VCaP (cell line): ENCODE measurements at regions not wholly inside any gene's neighbourhood (a gene's known extent, or its start where the extent isn't known, plus 50 kb on each side); places are given as distances from the start of the nearest gene placed in this dataset.

Experiments
- H3K27ac ChIP-seq: fragments of 450-650 bp; 2 replicates; pipeline ENCODE4 v1.5.1; 2017
- TF ChIP-seq, protein P1 (sequence below): fragments of 450-650 bp; conservative IDR thresholded peaks from 2 replicates; pipeline ENCODE4 v1.5.1; 2017; ENCODE audit warnings: mild to moderate bottlenecking, moderate library complexity

GRCh38 chr1:110785612-110786011 is 87.3 kb upstream of the CD53 start:
- TF ChIP-seq, protein P1, sequence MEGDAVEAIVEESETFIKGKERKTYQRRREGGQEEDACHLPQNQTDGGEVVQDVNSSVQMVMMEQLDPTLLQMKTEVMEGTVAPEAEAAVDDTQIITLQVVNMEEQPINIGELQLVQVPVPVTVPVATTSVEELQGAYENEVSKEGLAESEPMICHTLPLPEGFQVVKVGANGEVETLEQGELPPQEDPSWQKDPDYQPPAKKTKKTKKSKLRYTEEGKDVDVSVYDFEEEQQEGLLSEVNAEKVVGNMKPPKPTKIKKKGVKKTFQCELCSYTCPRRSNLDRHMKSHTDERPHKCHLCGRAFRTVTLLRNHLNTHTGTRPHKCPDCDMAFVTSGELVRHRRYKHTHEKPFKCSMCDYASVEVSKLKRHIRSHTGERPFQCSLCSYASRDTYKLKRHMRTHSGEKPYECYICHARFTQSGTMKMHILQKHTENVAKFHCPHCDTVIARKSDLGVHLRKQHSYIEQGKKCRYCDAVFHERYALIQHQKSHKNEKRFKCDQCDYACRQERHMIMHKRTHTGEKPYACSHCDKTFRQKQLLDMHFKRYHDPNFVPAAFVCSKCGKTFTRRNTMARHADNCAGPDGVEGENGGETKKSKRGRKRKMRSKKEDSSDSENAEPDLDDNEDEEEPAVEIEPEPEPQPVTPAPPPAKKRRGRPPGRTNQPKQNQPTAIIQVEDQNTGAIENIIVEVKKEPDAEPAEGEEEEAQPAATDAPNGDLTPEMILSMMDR: no peak
- H3K27ac ChIP-seq: no peak overlapping the region

GRCh38 chr1:110785055-110785454 is 87.9 kb upstream of the CD53 start:
- no peak overlapping the region for H3K27ac ChIP-seq
- TF ChIP-seq, protein P1: no peak

GRCh38 chr1:110783292-110783918 is 89.5 kb upstream of the CD53 start:
- no peak overlapping the region for H3K27ac ChIP-seq
- TF ChIP-seq, protein P1: peak; percentile 97

- TF ChIP-seq, protein P1: no peak
- no peak overlapping the region for H3K27ac ChIP-seq
Measured at GRCh38 chr1:110781525-110781924, 91.4 kb upstream of the CD53 start.

DNA sequence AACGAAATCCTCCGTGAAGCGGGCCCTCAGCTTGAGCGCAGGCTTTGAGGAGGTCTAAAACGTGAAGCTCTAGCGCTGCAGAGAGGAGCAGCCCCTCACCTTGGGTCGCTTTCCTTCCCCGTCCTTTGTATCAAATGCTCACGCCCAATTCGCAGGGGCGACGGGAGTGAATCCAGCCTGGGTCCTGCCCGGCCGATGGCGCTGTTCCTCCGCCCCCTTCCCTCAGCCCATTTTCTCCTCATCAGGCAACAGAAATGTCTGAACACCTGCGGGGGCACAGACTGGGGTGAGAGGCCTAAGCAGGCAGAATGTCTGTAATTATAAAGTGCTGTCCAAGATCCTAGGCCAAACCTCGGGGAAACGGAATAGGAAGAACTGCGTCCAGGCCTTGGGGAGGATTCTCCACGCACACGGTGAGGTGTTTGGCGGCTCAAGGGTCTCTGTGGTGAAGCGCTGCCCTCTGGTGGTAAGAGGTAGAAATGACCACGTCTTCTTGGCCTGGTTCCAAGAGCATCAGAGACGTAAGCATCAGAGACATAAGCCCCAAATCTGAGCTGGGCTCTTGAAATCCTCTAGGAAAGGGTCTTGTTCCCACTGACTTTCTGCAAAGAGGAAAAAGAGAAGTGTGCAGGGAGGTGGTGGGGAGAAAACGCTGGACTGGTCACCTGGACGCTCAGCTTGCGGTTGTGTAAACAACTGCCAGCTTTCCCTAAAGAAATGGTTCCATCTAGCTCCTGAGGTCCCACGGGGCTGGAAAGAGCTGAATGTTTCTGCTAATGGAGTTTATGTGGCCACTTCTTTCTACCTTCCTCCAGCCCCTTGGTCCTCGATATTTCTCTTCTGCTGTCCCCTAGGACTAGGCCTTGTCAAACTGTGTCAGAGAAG is 92.1 kb upstream of the CD53 start:
- H3K27ac ChIP-seq: no peak overlapping the region

DNA sequence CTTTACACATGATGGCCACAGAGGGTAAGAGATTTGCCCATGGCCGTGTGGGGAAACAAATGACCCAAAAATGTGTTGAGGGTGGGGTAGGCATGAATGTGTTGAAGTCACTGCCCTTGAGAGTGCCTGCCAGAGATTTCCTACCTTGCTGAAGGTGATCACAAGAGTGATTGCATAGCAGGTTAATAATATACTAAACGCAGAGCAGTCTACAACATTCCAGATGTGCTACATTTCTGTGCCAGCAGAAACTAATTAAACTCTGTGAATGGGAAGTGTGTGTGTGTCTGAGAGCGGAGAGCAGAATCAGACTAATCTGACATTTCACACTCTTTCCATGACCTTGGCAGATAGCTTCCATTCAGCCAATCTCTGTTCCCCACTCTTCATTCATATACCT is 93.3 kb upstream of the CD53 start:
- H3K27ac ChIP-seq: no peak overlapping the region
- TF ChIP-seq, protein P1: no peak

More for the DNA sequence above, 92.1 kb upstream of the CD53 start:
- TF ChIP-seq, protein P1: peak; percentile 89

- TF ChIP-seq, protein P1: no peak
- no peak overlapping the region for H3K27ac ChIP-seq
Measured at GRCh38 chr1:110778821-110779220, 94.1 kb upstream of the CD53 start.
